Small intestine (tissue), 7 donors: ENCODE measurements at regions not wholly inside any gene's neighbourhood (a gene's known extent, or its start where the extent isn't known, plus 50 kb on each side); places are given as distances from the start of the nearest gene placed in this dataset.

Source experiments
- DNase-seq, 2 donors: peaks; one replicate each; pipeline versions ENCODE4 v3.0.0 to v3.0.0-alpha.2; 2013
- FAIRE-seq: peaks from 2 replicates; lab custom pipeline; 2012; peaks lifted over from hg19 to GRCh38; lab: Jason Lieb, UNC
- H3K27ac ChIP-seq, 3 donors: one replicate each; pipeline ENCODE4 v1.5.1; 2013; ENCODE audit warnings: low read length in 2 of 3, mild to moderate bottlenecking in 2 of 3, control low read depth in 1 of 3, inconsistent platforms in 1 of 3, low read depth in 1 of 3, moderate library complexity in 1 of 3
- H3K27me3 ChIP-seq, 3 donors: one replicate each; pipeline ENCODE4 v1.6.1; 2013; ENCODE audit warnings: low read length in 3 of 3, inconsistent platforms in 1 of 3; ENCODE audit not compliant: control insufficient read depth in 3 of 3, insufficient read depth in 3 of 3
- H3K36me3 ChIP-seq, 3 donors: one replicate each; pipeline ENCODE4 v1.6.1; 2013; ENCODE audit warnings: low read length in 3 of 3, inconsistent platforms in 1 of 3, low read depth in 1 of 3, mild to moderate bottlenecking in 1 of 3, moderate library complexity in 1 of 3; ENCODE audit not compliant: control insufficient read depth in 3 of 3, insufficient read depth in 2 of 3
- H3K4me1 ChIP-seq, 3 donors: one replicate each; pipeline ENCODE4 v1.6.1; 2013; ENCODE audit warnings: low read length in 2 of 3, inconsistent platforms in 1 of 3, low read depth in 1 of 3, mild to moderate bottlenecking in 1 of 3, moderate library complexity in 1 of 3; ENCODE audit not compliant: control insufficient read depth in 3 of 3, insufficient read depth in 2 of 3
- H3K4me3 ChIP-seq, 3 donors: one replicate each; pipeline ENCODE4 v1.5.1; 2013; ENCODE audit warnings: low read length in 3 of 3, control low read depth in 1 of 3, inconsistent platforms in 1 of 3, low read depth in 1 of 3, mild to moderate bottlenecking in 1 of 3, moderate library complexity in 1 of 3
- H3K9me3 ChIP-seq, 2 donors: one replicate each; pipeline ENCODE4 v1.6.1; 2013; ENCODE audit warnings: low read depth in 1 of 2, low read length in 1 of 2; ENCODE audit not compliant: control insufficient read depth in 2 of 2, insufficient read depth in 1 of 2
- WGBS, 3 donors: extraction: QIAGEN DNeasy Blood & Tissue Kit; methylation state at CpG; one replicate each; pipeline ENCODE4 v1.1.7; 2013; 5-methylcytosine and 5-hydroxymethylcytosine counted together
- donor health status: healthy with polysubstance abuse.
- donor health status: control.
- donor health status: control.
- donor health status: Bipolar disorder and iron deficiency.
- donor health status: healthy.

DNA sequence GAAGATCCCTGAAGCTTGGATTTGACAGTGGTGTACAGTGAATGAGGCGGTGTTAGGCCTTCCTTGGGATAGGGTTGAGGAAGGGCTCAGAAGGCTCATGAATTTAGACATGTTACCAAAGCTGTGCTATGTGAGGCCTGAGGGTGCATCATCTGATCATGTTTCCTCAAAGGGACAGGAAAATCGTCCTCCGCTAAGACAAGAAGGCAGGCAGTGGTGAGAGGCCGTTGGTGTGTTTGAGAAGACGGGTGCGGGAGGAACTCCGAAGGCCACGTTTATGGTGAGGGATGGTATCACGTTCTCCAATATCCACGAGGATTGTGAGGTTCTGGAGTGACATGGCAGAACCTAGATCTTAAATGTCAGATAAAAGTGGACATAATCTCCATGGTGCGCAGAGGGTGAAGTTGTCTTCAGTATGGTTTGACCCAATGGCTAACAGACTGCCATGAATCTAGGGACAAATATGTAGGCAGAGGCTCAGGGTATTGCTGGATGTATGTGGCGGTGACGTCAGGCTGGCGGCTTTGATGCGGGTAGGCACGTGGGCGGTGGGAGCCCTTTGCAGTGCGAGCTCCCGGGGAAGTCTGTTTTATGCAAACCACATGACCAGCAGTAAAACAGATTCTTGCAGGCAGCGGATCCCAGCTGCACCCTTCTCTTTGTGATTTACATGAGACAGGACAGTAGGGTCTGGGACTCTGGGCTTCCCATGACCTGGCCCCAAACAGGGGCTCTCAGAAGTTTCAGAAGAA lies 242.3 kb upstream of the B3GAT1 start:
- no peak overlapping the region for H3K27ac ChIP-seq
- no peak overlapping the region for H3K4me3 ChIP-seq
- H3K27me3 ChIP-seq, result peaks cover 0 to 5% (median 0%) of the 10 kb centered on the region in 3 donors
- DNase-seq (no peak), FAIRE-seq (no peak)
- no peaks in the 10 kb centered on the region for H3K9me3 ChIP-seq
- 74 to 83% (median 83%) methylated on average over 20 of the region's 20 CpGs for WGBS, 3 donors
- H3K4me1 ChIP-seq, result no peaks in the 10 kb centered on the region
- no peaks in the 10 kb centered on the region for H3K36me3 ChIP-seq

- H3K4me1 ChIP-seq, result no peaks in the 10 kb centered on the region
- H3K27me3 ChIP-seq, result peaks cover 0 to 5% (median under 1%) of the 10 kb centered on the region in 3 donors
- no peaks in the 10 kb centered on the region for H3K36me3 ChIP-seq
- H3K9me3 ChIP-seq, result no peaks in the 10 kb centered on the region
- FAIRE-seq (no peak), DNase-seq (no peak)
- H3K27ac ChIP-seq, result no peak overlapping the region
- no peak overlapping the region for H3K4me3 ChIP-seq
- 81 to 90% (median 83%) methylated on average over 8 of the region's 8 CpGs for WGBS, 3 donors
Measured at GRCh38 chr11:134652586-134653255, 240.7 kb upstream of the B3GAT1 start.

- no peaks in the 10 kb centered on the region for H3K36me3 ChIP-seq
- H3K4me1 ChIP-seq, result no peaks in the 10 kb centered on the region
- no peak overlapping the region for H3K27ac ChIP-seq
- DNase-seq (no peak), FAIRE-seq (no peak)
- WGBS, 3 donors, result 46 to 62% (median 61%) methylated on average over 5 of the region's 5 CpGs
- H3K9me3 ChIP-seq, result no peaks in the 10 kb centered on the region
- H3K4me3 ChIP-seq, result no peak overlapping the region
- peaks cover 0 to 16% (median 3%) of the 10 kb centered on the region in 3 donors for H3K27me3 ChIP-seq
Measured at GRCh38 chr11:134647066-134647743, 235.2 kb upstream of the B3GAT1 start.

- no peak for FAIRE-seq
- Histone ChIP-seq H3K4me3 (no peak overlapping the region), H3K27me3 (peaks cover 0 to 16% (median 3%) of the 10 kb centered on the region in 3 donors), H3K9me3 (no peaks in the 10 kb centered on the region), H3K27ac (no peak overlapping the region), H3K4me1 (no peaks in the 10 kb centered on the region), H3K36me3 (no peaks in the 10 kb centered on the region)
- no peak for DNase-seq
Measured at GRCh38 chr11:134646561-134646960, 234.5 kb upstream of the B3GAT1 start.

DNA sequence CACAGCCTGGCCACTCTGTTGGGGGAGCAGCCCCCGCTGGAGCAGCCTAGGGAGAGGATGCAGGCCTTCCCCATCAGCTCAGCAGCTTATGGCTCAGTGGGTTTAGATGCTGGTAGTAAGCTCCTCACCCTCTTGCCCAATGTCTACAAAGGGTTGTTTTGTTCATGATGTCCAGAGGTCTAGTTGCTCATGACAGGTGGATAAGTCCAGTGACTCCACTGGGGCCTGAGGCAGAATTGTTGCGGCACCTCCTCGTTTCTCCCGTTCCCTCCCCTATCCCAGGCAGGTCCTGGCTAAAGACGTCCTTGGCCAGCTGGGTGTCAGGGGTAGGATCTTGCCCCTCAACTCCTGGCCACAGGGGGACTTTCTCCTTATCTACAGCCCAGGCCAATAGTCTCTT lies 233.5 kb upstream of the B3GAT1 start:
- no peaks in the 10 kb centered on the region for H3K9me3 ChIP-seq
- DNase-seq (no peak), FAIRE-seq (no peak)
- no peak overlapping the region for H3K27ac ChIP-seq
- H3K36me3 ChIP-seq, result no peaks in the 10 kb centered on the region
- H3K4me3 ChIP-seq, result no peak overlapping the region
- peaks cover 0 to under 1% (median 0%) of the 10 kb centered on the region in 3 donors for H3K4me1 ChIP-seq
- H3K27me3 ChIP-seq, result peaks cover 0 to 16% (median 3%) of the 10 kb centered on the region in 3 donors
- 85 to 97% (median 85%) methylated on average over 5 of the region's 5 CpGs for WGBS, 3 donors

- Histone ChIP-seq H3K36me3 (no peaks in the 10 kb centered on the region), H3K27me3 (peaks cover 0 to 16% (median 3%) of the 10 kb centered on the region in 3 donors), H3K27ac (no peak overlapping the region), H3K4me1 (peaks cover 0 to 6% (median 0%) of the 10 kb centered on the region in 3 donors), H3K9me3 (no peaks in the 10 kb centered on the region), H3K4me3 (no peak overlapping the region)
- FAIRE-seq (no peak), DNase-seq (no peak)
- 62 to 77% (median 68%) methylated on average over 20 of the region's 20 CpGs for WGBS, 3 donors
Measured at GRCh38 chr11:134644476-134645456, 232.7 kb upstream of the B3GAT1 start.

DNA sequence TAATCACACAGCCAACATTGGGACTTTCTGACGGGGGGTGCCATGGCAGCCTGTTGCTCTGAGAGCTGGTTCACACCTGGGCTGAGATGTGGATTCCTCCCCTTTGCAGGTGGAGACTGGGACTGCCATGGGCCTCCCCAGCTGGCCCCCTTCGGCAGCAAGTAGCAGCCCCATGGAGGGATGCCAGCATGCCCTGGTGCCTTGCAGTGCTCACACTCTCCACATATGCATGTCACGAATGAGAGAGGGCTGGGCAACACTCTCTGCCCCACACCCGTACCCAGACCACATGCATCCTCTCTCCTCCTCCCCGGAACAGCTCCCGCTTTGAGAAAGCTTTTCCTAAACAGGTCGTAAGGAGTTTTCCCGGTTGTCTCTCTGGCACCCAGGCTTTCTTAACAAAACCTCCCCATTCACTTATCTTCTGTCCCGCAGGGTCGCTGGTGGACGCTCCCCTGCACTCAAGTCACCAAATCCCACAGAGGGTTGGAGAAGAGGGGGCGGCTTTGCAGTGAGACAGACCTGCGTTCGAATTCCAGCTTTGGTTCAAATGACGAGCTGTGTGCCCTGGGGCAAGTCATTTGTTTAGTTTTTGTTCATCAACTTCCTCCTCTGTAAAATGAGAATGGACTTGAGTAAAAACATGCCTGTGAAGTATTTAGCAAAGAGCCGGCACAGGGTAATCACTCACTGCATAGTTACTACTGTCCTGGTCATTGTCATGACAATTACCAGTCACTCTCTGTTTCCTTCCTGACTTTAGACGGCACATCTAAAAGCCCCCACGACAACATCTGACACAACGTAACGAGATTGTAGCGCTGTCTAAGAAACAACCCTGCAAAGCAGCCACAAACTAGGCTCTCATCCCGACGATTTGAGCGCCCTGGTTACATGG lies 231.3 kb upstream of the B3GAT1 start:
- no peak for FAIRE-seq
- 48 to 81% (median 70%) methylated on average over 24 of the region's 24 CpGs for WGBS, 3 donors

More for the DNA sequence above, 231.3 kb upstream of the B3GAT1 start:
- peaks cover 0 to 11% (median 0%) of the 10 kb centered on the region in 3 donors for H3K4me1 ChIP-seq
- no peak overlapping the region for H3K4me3 ChIP-seq
- no peaks in the 10 kb centered on the region for H3K36me3 ChIP-seq
- no peaks in the 10 kb centered on the region for H3K9me3 ChIP-seq
- H3K27ac ChIP-seq, result no peak overlapping the region
- H3K27me3 ChIP-seq, result peaks cover 0 to 16% (median 3%) of the 10 kb centered on the region in 3 donors
- DNase-seq, result no peak
